MM.1S (cell line): ENCODE measurements at regions not wholly inside any gene's neighbourhood (a gene's known extent, or its start where the extent isn't known, plus 50 kb on each side); places are given as distances from the start of the nearest gene placed in this dataset.

ENCODE experiments used
- EZH2phosphoT487 ChIP-seq: fragments of 300-600 bp; sonication (generic); IDR thresholded peaks from 2 replicates; pipeline ENCODE4 v1.6.1; 2018; ENCODE audit warnings: antibody characterized with exemption, low read length
- TF ChIP-seq, protein P1 (sequence below): fragments of 300-600 bp; sonication (generic); IDR thresholded peaks from 2 replicates; pipeline ENCODE4 v1.5.1; 2016; ENCODE audit warnings: antibody characterized with exemption, low read length, mixed read lengths

DNA sequence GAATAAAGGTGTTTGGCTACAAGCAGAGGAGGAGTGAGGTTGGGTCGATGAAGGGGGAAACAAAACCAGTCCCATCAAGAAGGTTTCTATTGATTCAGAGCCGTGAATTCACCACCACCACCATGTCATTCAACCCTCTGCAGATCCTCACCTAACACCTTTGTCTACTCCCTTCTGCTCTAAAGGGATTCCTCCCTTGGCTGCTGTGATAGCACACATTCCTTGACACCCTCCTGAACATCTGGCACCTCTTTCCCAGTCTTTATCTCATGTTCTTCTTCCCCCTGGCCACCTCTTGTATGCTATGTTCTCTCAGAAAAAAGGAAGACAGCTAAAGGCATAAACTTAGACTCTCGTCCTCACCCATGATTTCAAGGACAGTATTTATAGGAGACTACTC, 318.0 kb downstream of the GPAM start:
- no peak for TF ChIP-seq EZH2phosphoT487
- TF ChIP-seq, protein P1, sequence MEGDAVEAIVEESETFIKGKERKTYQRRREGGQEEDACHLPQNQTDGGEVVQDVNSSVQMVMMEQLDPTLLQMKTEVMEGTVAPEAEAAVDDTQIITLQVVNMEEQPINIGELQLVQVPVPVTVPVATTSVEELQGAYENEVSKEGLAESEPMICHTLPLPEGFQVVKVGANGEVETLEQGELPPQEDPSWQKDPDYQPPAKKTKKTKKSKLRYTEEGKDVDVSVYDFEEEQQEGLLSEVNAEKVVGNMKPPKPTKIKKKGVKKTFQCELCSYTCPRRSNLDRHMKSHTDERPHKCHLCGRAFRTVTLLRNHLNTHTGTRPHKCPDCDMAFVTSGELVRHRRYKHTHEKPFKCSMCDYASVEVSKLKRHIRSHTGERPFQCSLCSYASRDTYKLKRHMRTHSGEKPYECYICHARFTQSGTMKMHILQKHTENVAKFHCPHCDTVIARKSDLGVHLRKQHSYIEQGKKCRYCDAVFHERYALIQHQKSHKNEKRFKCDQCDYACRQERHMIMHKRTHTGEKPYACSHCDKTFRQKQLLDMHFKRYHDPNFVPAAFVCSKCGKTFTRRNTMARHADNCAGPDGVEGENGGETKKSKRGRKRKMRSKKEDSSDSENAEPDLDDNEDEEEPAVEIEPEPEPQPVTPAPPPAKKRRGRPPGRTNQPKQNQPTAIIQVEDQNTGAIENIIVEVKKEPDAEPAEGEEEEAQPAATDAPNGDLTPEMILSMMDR: no peak
